Neural cell (in vitro differentiated cells): ENCODE measurements at regions not wholly inside any gene's neighbourhood (a gene's known extent, or its start where the extent isn't known, plus 50 kb on each side); places are given as distances from the start of the nearest gene placed in this dataset.

Source experiments
- H2AFZ ChIP-seq: fragments of 200-600, 300-800 bp; sonication (generic), shearing (Covaris generic); 2 replicates; pipeline ENCODE4 v1.6.0; 2014; ENCODE audit warnings: low read depth, mild to moderate bottlenecking, antibody characterized with exemption, low read length, moderate library complexity
- H3F3A ChIP-seq: fragments of 200-600 bp; shearing (Covaris generic); 2 replicates; pipeline ENCODE4 v1.6.1; 2016; ENCODE audit warnings: mild to moderate bottlenecking, moderate library complexity, mixed read lengths, antibody characterized with exemption, low read length; ENCODE audit not compliant: insufficient read depth, poor library complexity, severe bottlenecking
- H3K27ac ChIP-seq: fragments of 200-600, 300-800 bp; sonication (generic), shearing (Covaris generic); 2 replicates; pipeline ENCODE4 v1.5.1; 2014; ENCODE audit warnings: mild to moderate bottlenecking, low read length, moderate library complexity
- H3K27me3 ChIP-seq: fragments of 300-800, 200-600 bp; sonication (generic), shearing (Covaris generic); 2 replicates; pipeline ENCODE4 v1.6.0; 2014; ENCODE audit warnings: mild to moderate bottlenecking, low read depth, low read length, moderate library complexity; ENCODE audit not compliant: insufficient read depth
- H3K36me3 ChIP-seq: fragments of 300-800, 200-600 bp; sonication (generic), shearing (Covaris generic); 2 replicates; pipeline ENCODE4 v1.5.1; 2014; ENCODE audit warnings: mild to moderate bottlenecking, antibody characterized with exemption, low read length, moderate library complexity; ENCODE audit not compliant: insufficient read depth
- H3K4me2 ChIP-seq: fragments of 300-800, 200-600 bp; sonication (generic), shearing (Covaris generic); 2 replicates; pipeline ENCODE4 v1.6.0; 2014; ENCODE audit warnings: mild to moderate bottlenecking, low read length
- H3K4me3 ChIP-seq: fragments of 300-800, 200-600 bp; sonication (generic), shearing (Covaris generic); 2 replicates; pipeline ENCODE4 v1.5.1; 2014; ENCODE audit warnings: mild to moderate bottlenecking, low read length, moderate library complexity
- H3K79me2 ChIP-seq: fragments of 200-600 bp; shearing (Covaris generic); replicated peaks from 2 replicates; pipeline ENCODE4 v1.6.0; 2014; ENCODE audit warnings: mild to moderate bottlenecking, low read length, moderate library complexity; ENCODE audit not compliant: insufficient read depth
- H3K9ac ChIP-seq: fragments of 300-800, 200-600 bp; sonication (generic), shearing (Covaris generic); 2 replicates; pipeline ENCODE4 v1.6.1; 2016; ENCODE audit warnings: mild to moderate bottlenecking, low read length, mixed read lengths
- H3K9me2 ChIP-seq: fragments of 200-600 bp; shearing (Covaris generic); 2 replicates; pipeline ENCODE4 v1.6.1; 2016; ENCODE audit warnings: mild to moderate bottlenecking, low read length, mixed read lengths; ENCODE audit not compliant: insufficient read depth
- H3K9me3 ChIP-seq: fragments of 200-600, 300-800 bp; sonication (generic), shearing (Covaris generic); 2 replicates; pipeline ENCODE4 v1.6.1; 2016; ENCODE audit warnings: mild to moderate bottlenecking, mixed run types, low read length, moderate library complexity, mixed read lengths
- H4K20me1 ChIP-seq: fragments of 200-600 bp; shearing (Covaris generic); 2 replicates; pipeline ENCODE4 v1.6.1; 2016; ENCODE audit warnings: mild to moderate bottlenecking, mixed run types; ENCODE audit not compliant: insufficient read depth
- EP300 ChIP-seq: fragments of 450-650 bp; conservative IDR thresholded peaks from 2 replicates; pipeline ENCODE4 v1.6.1; 2014; ENCODE audit warnings: antibody characterized with exemption, mild to moderate bottlenecking, moderate library complexity; ENCODE audit not compliant: poor library complexity, severe bottlenecking
- EZH2 ChIP-seq: fragments of 200-600, 300-800 bp; shearing (Covaris generic), sonication (generic); IDR thresholded peaks from 2 replicates; pipeline ENCODE4 v1.6.1; 2014; ENCODE audit warnings: antibody characterized with exemption, low read length, borderline replicate concordance, mild to moderate bottlenecking; ENCODE audit not compliant: insufficient read depth, poor library complexity, severe bottlenecking
- MXI1 ChIP-seq: fragments of 450-650 bp; conservative IDR thresholded peaks from 2 replicates; pipeline ENCODE4 v1.6.1; 2014; ENCODE audit warnings: antibody characterized with exemption, mild to moderate bottlenecking; ENCODE audit not compliant: poor library complexity, severe bottlenecking
- POLR2AphosphoS5 ChIP-seq: IDR thresholded peaks from 2 replicates; pipeline ENCODE4 v1.6.1; 2012
- RAD21 ChIP-seq: fragments of 450-650 bp; conservative IDR thresholded peaks from 2 replicates; pipeline ENCODE4 v1.6.1; 2014; ENCODE audit warnings: antibody characterized with exemption, mild to moderate bottlenecking, moderate library complexity
- SMC3 ChIP-seq: fragments of 450-650 bp; conservative IDR thresholded peaks from 2 replicates; pipeline ENCODE4 v1.6.1; 2014; ENCODE audit warnings: antibody characterized with exemption, mild to moderate bottlenecking, moderate library complexity; ENCODE audit not compliant: poor library complexity
- TAF1 ChIP-seq: IDR thresholded peaks from 2 replicates; pipeline ENCODE4 v1.6.1; 2012; ENCODE audit warnings: low read depth
- TF ChIP-seq, protein P1 (sequence below): fragments of 450-650 bp; IDR thresholded peaks from 2 replicates; pipeline ENCODE4 v1.5.1; 2014; ENCODE audit warnings: antibody characterized with exemption, mild to moderate bottlenecking, moderate library complexity; ENCODE audit not compliant: poor library complexity, severe bottlenecking
- TF ChIP-seq, protein P2 (sequence below): IDR thresholded peaks from 2 replicates; pipeline ENCODE4 v1.6.1; 2012; ENCODE audit warnings: borderline replicate concordance

DNA sequence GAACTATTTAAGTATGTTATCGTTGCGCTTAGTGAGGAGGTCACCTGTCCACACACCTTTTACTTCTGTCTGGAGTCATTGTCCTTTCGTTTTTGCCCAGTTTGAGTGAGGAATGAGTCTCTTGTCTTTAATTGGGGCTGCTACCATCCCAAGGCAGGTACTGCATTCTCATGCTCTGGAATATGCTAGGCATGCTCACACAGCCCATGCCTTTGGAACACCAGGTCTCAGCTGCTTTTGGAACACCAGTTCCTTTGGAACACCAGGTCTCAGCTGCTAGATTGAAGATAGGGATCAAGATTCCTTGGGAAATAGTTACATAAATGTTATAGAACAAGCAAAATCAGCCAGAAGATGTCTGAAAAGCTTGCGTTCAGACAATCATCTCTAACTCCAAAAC, 73.1 kb downstream of the AREG start:
- Histone ChIP-seq H3F3A (no peaks in the 10 kb centered on the region), H3K9me2 (no peaks in the 10 kb centered on the region), H3K4me3 (no peak overlapping the region), H3K27me3 (no peaks in the 10 kb centered on the region), H3K9me3 (no peaks in the 10 kb centered on the region), H4K20me1 (no peaks in the 10 kb centered on the region), H3K9ac (no peak overlapping the region), H3K27ac (no peak overlapping the region), H3K36me3 (no peaks in the 10 kb centered on the region), H2AFZ (no peak overlapping the region), H3K4me2 (no peak overlapping the region), H3K79me2 (no peaks in the 10 kb centered on the region)
- TF ChIP-seq EP300 = no peak
- no peak for TF ChIP-seq TAF1
- TF ChIP-seq POLR2AphosphoS5 = no peak
- TF ChIP-seq MXI1 = no peak
- no peak for TF ChIP-seq SMC3
- TF ChIP-seq, protein P1, sequence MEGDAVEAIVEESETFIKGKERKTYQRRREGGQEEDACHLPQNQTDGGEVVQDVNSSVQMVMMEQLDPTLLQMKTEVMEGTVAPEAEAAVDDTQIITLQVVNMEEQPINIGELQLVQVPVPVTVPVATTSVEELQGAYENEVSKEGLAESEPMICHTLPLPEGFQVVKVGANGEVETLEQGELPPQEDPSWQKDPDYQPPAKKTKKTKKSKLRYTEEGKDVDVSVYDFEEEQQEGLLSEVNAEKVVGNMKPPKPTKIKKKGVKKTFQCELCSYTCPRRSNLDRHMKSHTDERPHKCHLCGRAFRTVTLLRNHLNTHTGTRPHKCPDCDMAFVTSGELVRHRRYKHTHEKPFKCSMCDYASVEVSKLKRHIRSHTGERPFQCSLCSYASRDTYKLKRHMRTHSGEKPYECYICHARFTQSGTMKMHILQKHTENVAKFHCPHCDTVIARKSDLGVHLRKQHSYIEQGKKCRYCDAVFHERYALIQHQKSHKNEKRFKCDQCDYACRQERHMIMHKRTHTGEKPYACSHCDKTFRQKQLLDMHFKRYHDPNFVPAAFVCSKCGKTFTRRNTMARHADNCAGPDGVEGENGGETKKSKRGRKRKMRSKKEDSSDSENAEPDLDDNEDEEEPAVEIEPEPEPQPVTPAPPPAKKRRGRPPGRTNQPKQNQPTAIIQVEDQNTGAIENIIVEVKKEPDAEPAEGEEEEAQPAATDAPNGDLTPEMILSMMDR = no peak
- TF ChIP-seq RAD21 = no peak
- TF ChIP-seq, protein P2, sequence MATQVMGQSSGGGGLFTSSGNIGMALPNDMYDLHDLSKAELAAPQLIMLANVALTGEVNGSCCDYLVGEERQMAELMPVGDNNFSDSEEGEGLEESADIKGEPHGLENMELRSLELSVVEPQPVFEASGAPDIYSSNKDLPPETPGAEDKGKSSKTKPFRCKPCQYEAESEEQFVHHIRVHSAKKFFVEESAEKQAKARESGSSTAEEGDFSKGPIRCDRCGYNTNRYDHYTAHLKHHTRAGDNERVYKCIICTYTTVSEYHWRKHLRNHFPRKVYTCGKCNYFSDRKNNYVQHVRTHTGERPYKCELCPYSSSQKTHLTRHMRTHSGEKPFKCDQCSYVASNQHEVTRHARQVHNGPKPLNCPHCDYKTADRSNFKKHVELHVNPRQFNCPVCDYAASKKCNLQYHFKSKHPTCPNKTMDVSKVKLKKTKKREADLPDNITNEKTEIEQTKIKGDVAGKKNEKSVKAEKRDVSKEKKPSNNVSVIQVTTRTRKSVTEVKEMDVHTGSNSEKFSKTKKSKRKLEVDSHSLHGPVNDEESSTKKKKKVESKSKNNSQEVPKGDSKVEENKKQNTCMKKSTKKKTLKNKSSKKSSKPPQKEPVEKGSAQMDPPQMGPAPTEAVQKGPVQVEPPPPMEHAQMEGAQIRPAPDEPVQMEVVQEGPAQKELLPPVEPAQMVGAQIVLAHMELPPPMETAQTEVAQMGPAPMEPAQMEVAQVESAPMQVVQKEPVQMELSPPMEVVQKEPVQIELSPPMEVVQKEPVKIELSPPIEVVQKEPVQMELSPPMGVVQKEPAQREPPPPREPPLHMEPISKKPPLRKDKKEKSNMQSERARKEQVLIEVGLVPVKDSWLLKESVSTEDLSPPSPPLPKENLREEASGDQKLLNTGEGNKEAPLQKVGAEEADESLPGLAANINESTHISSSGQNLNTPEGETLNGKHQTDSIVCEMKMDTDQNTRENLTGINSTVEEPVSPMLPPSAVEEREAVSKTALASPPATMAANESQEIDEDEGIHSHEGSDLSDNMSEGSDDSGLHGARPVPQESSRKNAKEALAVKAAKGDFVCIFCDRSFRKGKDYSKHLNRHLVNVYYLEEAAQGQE = no peak
- TF ChIP-seq EZH2 = no peak

DNA sequence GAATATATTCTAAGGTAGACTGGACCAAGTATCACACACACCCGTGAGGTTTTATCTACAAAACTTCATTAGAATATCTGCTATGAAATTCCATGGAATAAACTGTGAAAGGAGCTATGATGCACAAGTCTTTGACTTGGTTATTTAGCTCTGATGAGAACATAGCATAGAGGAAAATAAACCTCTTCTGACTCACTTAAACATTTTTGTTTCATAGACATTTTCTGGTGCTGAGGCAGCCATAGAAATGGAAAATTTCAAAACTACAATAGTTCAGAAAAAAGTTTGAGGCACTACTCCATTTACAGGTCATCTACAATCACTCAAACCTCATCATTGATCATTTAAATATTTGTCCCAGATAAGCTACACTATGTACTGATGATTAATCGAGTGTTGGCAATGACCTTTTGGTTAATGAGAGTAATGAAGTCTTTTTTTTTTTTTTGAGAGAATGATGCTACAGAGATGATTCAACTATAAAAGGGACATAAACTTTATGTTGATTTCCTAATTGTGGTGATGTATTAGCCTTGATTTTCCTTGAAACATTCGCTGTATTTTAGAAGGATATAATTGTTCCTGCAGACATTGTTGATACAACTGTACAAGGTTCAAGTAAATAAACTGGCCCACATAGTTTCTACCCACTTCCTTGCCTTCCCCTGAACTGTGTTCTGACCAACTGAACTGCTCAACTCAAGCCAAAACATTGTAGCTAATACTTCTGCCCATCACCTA, 77.5 kb downstream of the AREG start:
- H3F3A ChIP-seq = no peaks in the 10 kb centered on the region
- no peak overlapping the region for H3K4me3 ChIP-seq
- no peaks in the 10 kb centered on the region for H3K9me2 ChIP-seq
- H3K27me3 ChIP-seq = no peaks in the 10 kb centered on the region
- H2AFZ ChIP-seq = no peak overlapping the region
- H3K79me2 ChIP-seq = no peaks in the 10 kb centered on the region
- no peak overlapping the region for H3K27ac ChIP-seq
- H3K36me3 ChIP-seq = no peaks in the 10 kb centered on the region
- TF ChIP-seq TAF1 = no peak
- no peak for TF ChIP-seq POLR2AphosphoS5
- TF ChIP-seq EP300 = no peak
- TF ChIP-seq, protein P1 = no peak
- no peak for TF ChIP-seq SMC3
- TF ChIP-seq MXI1 = no peak
- TF ChIP-seq, protein P2 = no peak
- TF ChIP-seq RAD21 = no peak
- TF ChIP-seq EZH2 = no peak
- H3K4me2 ChIP-seq = no peak overlapping the region
- no peaks in the 10 kb centered on the region for H4K20me1 ChIP-seq
- H3K9me3 ChIP-seq = no peaks in the 10 kb centered on the region
- H3K9ac ChIP-seq = no peak overlapping the region
